Loucy (cell line): ENCODE measurements at regions not wholly inside any gene's neighbourhood (a gene's known extent, or its start where the extent isn't known, plus 50 kb on each side); places are given as distances from the start of the nearest gene placed in this dataset.

Experiments used
- EZH2phosphoT487 ChIP-seq: fragments of 200-600 bp; IDR thresholded peaks from 2 replicates; pipeline ENCODE4 v1.6.1; 2018; ENCODE audit warnings: antibody characterized with exemption, mild to moderate bottlenecking, moderate library complexity, borderline replicate concordance
- TF ChIP-seq, protein P1 (sequence below): fragments of 200-600 bp; sonication (generic); conservative IDR thresholded peaks from 2 replicates; pipeline ENCODE4 v1.5.1; 2014; ENCODE audit warnings: mild to moderate bottlenecking, antibody characterized with exemption, low read length

- TF ChIP-seq, protein P1, sequence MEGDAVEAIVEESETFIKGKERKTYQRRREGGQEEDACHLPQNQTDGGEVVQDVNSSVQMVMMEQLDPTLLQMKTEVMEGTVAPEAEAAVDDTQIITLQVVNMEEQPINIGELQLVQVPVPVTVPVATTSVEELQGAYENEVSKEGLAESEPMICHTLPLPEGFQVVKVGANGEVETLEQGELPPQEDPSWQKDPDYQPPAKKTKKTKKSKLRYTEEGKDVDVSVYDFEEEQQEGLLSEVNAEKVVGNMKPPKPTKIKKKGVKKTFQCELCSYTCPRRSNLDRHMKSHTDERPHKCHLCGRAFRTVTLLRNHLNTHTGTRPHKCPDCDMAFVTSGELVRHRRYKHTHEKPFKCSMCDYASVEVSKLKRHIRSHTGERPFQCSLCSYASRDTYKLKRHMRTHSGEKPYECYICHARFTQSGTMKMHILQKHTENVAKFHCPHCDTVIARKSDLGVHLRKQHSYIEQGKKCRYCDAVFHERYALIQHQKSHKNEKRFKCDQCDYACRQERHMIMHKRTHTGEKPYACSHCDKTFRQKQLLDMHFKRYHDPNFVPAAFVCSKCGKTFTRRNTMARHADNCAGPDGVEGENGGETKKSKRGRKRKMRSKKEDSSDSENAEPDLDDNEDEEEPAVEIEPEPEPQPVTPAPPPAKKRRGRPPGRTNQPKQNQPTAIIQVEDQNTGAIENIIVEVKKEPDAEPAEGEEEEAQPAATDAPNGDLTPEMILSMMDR, result no peak
- TF ChIP-seq EZH2phosphoT487, result no peak
Observed at GRCh38 chr22:27463121-27463660, 338.4 kb downstream of the MN1 start.
